Parathyroid adenoma (tissue), 2 donors: ENCODE measurements at regions not wholly inside any gene's neighbourhood (a gene's known extent, or its start where the extent isn't known, plus 50 kb on each side); places are given as distances from the start of the nearest gene placed in this dataset.

Experiments
- H2AFZ ChIP-seq: fragments of 300-600 bp; sonication (generic); one replicate; pipeline ENCODE4 v1.7.0; 2017; ENCODE audit warnings: antibody characterized with exemption, mild to moderate bottlenecking
- H3K27ac ChIP-seq: fragments of 300-600 bp; sonication (generic); one replicate; pipeline ENCODE4 v1.7.0; 2017
- H3K27me3 ChIP-seq: fragments of 300-600 bp; sonication (generic); one replicate; pipeline ENCODE4 v1.7.0; 2017; ENCODE audit warnings: low read length; ENCODE audit not compliant: control insufficient read depth, insufficient read depth
- H3K36me3 ChIP-seq: fragments of 300-600 bp; sonication (generic); one replicate; pipeline ENCODE4 v1.7.0; 2017; ENCODE audit warnings: low read length; ENCODE audit not compliant: control insufficient read depth, insufficient read depth
- H3K4me1 ChIP-seq: fragments of 300-600 bp; sonication (generic); one replicate; pipeline ENCODE4 v1.7.0; 2017; ENCODE audit warnings: control low read depth
- H3K4me2 ChIP-seq: fragments of 300-600 bp; sonication (generic); one replicate; pipeline ENCODE4 v1.7.0; 2017; ENCODE audit warnings: low read length
- H3K4me3 ChIP-seq: fragments of 300-600 bp; sonication (generic); one replicate; pipeline ENCODE4 v1.7.0; 2017; ENCODE audit warnings: low read depth, low read length
- H3K79me2 ChIP-seq: fragments of 300-600 bp; sonication (generic); one replicate; pipeline ENCODE4 v1.7.0; 2017; ENCODE audit warnings: control low read depth
- H3K9ac ChIP-seq: fragments of 300-600 bp; sonication (generic); one replicate; pipeline ENCODE4 v1.7.0; 2017; ENCODE audit warnings: mild to moderate bottlenecking
- H3K9me3 ChIP-seq: fragments of 300-600 bp; sonication (generic); one replicate; pipeline ENCODE4 v1.7.0; 2017; ENCODE audit warnings: low read length; ENCODE audit not compliant: control insufficient read depth
- TF ChIP-seq, protein P1 (sequence below): fragments of 300-600 bp; sonication (generic); IDR thresholded peaks from one replicate; pipeline ENCODE4 v1.7.0; 2017; ENCODE audit warnings: antibody characterized with exemption, mild to moderate bottlenecking
- donor health status: primary hyperparathyroidism.

- H3K9me3 ChIP-seq: no peaks in the 10 kb centered on the region
- H3K79me2 ChIP-seq: no peaks in the 10 kb centered on the region
- H3K4me2 ChIP-seq: no peak overlapping the region
- no peak overlapping the region for H3K27ac ChIP-seq
- H3K27me3 ChIP-seq: no peaks in the 10 kb centered on the region
- TF ChIP-seq, protein P1, sequence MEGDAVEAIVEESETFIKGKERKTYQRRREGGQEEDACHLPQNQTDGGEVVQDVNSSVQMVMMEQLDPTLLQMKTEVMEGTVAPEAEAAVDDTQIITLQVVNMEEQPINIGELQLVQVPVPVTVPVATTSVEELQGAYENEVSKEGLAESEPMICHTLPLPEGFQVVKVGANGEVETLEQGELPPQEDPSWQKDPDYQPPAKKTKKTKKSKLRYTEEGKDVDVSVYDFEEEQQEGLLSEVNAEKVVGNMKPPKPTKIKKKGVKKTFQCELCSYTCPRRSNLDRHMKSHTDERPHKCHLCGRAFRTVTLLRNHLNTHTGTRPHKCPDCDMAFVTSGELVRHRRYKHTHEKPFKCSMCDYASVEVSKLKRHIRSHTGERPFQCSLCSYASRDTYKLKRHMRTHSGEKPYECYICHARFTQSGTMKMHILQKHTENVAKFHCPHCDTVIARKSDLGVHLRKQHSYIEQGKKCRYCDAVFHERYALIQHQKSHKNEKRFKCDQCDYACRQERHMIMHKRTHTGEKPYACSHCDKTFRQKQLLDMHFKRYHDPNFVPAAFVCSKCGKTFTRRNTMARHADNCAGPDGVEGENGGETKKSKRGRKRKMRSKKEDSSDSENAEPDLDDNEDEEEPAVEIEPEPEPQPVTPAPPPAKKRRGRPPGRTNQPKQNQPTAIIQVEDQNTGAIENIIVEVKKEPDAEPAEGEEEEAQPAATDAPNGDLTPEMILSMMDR: no peak
- no peak overlapping the region for H3K4me3 ChIP-seq
- no peaks in the 10 kb centered on the region for H3K36me3 ChIP-seq
- no peak overlapping the region for H3K9ac ChIP-seq
- H3K4me1 ChIP-seq: no peaks in the 10 kb centered on the region
- no peak overlapping the region for H2AFZ ChIP-seq
These were observed 317.0 kb upstream of the ANXA10 start for GRCh38 chr4:167775375-167775774.

GRCh38 chr4:167779280-167779679 lies 313.1 kb upstream of the ANXA10 start:
- no peak overlapping the region for H3K4me3 ChIP-seq
- H2AFZ ChIP-seq: no peak overlapping the region
- no peak overlapping the region for H3K4me2 ChIP-seq
- H3K27me3 ChIP-seq: no peaks in the 10 kb centered on the region
- H3K27ac ChIP-seq: no peak overlapping the region
- no peaks in the 10 kb centered on the region for H3K9me3 ChIP-seq
- TF ChIP-seq, protein P1: no peak
- no peak overlapping the region for H3K9ac ChIP-seq
- no peaks in the 10 kb centered on the region for H3K79me2 ChIP-seq
- H3K4me1 ChIP-seq: no peaks in the 10 kb centered on the region
- no peaks in the 10 kb centered on the region for H3K36me3 ChIP-seq

- no peaks in the 10 kb centered on the region for H3K36me3 ChIP-seq
- no peak overlapping the region for H3K27ac ChIP-seq
- TF ChIP-seq, protein P1: no peak
- H2AFZ ChIP-seq: no peak overlapping the region
- no peaks in the 10 kb centered on the region for H3K79me2 ChIP-seq
- H3K9me3 ChIP-seq: no peaks in the 10 kb centered on the region
- no peaks in the 10 kb centered on the region for H3K27me3 ChIP-seq
- no peak overlapping the region for H3K4me2 ChIP-seq
- no peaks in the 10 kb centered on the region for H3K4me1 ChIP-seq
- H3K4me3 ChIP-seq: no peak overlapping the region
- H3K9ac ChIP-seq: no peak overlapping the region
These were observed 312.5 kb upstream of the ANXA10 start for GRCh38 chr4:167779864-167780263.

DNA sequence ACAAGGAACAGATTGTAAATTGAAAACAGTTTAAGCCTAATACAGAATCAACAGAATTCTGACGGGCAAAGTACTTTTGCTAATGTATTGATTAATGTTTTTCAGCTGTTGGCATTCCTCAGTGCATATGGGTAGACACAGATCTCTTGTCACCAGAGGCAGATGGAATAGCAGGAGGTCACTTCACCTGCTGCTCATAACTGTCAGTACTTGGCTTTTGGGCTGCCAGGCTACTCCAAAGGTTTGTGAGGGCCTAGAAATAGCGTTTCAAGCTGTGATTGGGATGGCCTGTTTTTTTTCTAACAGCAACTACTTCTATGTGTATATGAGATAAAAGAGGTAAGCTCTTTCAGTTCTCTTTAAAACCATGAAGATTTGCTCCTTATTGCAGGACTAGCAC lies 307.5 kb upstream of the ANXA10 start:
- no peak overlapping the region for H3K4me3 ChIP-seq
- no peaks in the 10 kb centered on the region for H3K4me1 ChIP-seq
- TF ChIP-seq, protein P1: no peak
- H3K27me3 ChIP-seq: no peaks in the 10 kb centered on the region
- no peak overlapping the region for H3K27ac ChIP-seq
- no peak overlapping the region for H2AFZ ChIP-seq
- no peak overlapping the region for H3K4me2 ChIP-seq
- H3K9me3 ChIP-seq: no peaks in the 10 kb centered on the region
- H3K36me3 ChIP-seq: no peaks in the 10 kb centered on the region
- no peak overlapping the region for H3K9ac ChIP-seq
- H3K79me2 ChIP-seq: no peaks in the 10 kb centered on the region

GRCh38 chr4:167785523-167785922 lies 306.8 kb upstream of the ANXA10 start:
- Histone ChIP-seq H3K9me3 (no peaks in the 10 kb centered on the region), H3K27me3 (no peaks in the 10 kb centered on the region), H3K4me3 (no peak overlapping the region), H3K27ac (no peak overlapping the region), H3K9ac (no peak overlapping the region), H2AFZ (no peak overlapping the region), H3K36me3 (no peaks in the 10 kb centered on the region), H3K4me2 (no peak overlapping the region), H3K4me1 (no peaks in the 10 kb centered on the region), H3K79me2 (no peaks in the 10 kb centered on the region)
- TF ChIP-seq, protein P1: no peak
